ENCODE measurements at regions not wholly inside any gene's neighbourhood (a gene's known extent, or its start where the extent isn't known, plus 50 kb on each side); places are given as distances from the start of the nearest gene placed in this dataset.

GRCh38 chr21:39082656-39083376 lies 100.4 kb downstream of the PSMG1 start:
- Mint-ChIP-seq H3K9me3 (ENCODE audit: unreplicated experiment) (no peaks in the 10 kb centered on the region), H3K27ac (ENCODE audit: unreplicated experiment) (no peak overlapping the region), H3K4me1 (ENCODE audit: unreplicated experiment) (peaks cover 14% of the 10 kb centered on the region), H3K4me3 (ENCODE audit: unreplicated experiment) (no peak overlapping the region), H3K27me3 (ENCODE audit: unreplicated experiment) (peaks cover 6% of the 10 kb centered on the region), H3K36me3 (ENCODE audit: unreplicated experiment) (no peaks in the 10 kb centered on the region)
- DNase-seq (ENCODE audit: extremely low spot score, unreplicated experiment), result no peak
- TF ChIP-seq, protein P1, sequence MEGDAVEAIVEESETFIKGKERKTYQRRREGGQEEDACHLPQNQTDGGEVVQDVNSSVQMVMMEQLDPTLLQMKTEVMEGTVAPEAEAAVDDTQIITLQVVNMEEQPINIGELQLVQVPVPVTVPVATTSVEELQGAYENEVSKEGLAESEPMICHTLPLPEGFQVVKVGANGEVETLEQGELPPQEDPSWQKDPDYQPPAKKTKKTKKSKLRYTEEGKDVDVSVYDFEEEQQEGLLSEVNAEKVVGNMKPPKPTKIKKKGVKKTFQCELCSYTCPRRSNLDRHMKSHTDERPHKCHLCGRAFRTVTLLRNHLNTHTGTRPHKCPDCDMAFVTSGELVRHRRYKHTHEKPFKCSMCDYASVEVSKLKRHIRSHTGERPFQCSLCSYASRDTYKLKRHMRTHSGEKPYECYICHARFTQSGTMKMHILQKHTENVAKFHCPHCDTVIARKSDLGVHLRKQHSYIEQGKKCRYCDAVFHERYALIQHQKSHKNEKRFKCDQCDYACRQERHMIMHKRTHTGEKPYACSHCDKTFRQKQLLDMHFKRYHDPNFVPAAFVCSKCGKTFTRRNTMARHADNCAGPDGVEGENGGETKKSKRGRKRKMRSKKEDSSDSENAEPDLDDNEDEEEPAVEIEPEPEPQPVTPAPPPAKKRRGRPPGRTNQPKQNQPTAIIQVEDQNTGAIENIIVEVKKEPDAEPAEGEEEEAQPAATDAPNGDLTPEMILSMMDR (IDR thresholded peaks at IDR 0.05), result no peak

DNA sequence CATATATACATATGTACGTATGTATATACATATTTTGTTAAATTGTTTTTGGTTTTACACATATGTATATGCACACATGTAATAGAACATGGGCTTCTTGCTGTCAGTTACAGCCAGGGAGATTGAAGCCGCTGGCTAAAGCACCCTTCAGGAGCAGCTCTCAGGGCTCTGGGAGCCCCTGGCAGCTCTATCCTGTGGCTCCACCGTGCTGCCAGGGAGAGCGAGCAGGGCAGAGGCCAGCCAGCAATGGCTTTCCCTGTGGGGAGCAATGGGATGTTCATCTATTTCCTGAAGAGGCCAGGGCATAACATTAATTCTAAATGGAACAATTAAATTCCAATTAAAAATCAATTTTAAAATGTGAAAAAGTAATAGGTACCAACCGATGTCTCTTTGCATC lies 102.9 kb downstream of the PSMG1 start:
- peaks cover 6% of the 10 kb centered on the region for H3K27me3 Mint-ChIP-seq (ENCODE audit: unreplicated experiment)
- TF ChIP-seq, protein P1 (IDR thresholded peaks at IDR 0.05), result no peak
- no peak overlapping the region for H3K27ac Mint-ChIP-seq (ENCODE audit: unreplicated experiment)

DNA sequence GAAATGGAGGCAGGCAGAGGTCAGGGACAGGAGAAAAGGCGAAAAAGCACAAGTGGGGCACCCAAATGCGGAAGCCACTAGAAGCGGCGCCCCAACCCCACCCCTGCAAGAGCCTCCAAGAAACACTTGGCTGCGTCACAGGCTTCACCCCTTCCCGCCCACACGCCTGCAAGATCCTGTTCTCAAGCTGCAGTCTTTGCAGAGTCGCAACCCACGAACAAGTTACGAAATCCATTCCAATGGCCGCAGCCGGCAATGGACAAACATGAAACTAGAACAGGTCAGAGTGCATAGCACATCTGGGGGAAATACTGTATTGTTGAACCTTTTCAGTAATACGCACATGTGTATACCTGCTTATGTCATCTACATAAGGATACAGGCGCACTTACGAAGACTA lies 103.6 kb downstream of the PSMG1 start:
- H3K27me3 Mint-ChIP-seq (ENCODE audit: unreplicated experiment), result peaks cover 6% of the 10 kb centered on the region
- no peak overlapping the region for H3K4me3 Mint-ChIP-seq (ENCODE audit: unreplicated experiment)
- peaks cover 5% of the 10 kb centered on the region for H3K36me3 Mint-ChIP-seq (ENCODE audit: unreplicated experiment)
- H3K27ac Mint-ChIP-seq (ENCODE audit: unreplicated experiment), result no peak overlapping the region
- no peak for DNase-seq (ENCODE audit: extremely low spot score, unreplicated experiment)
- H3K9me3 Mint-ChIP-seq (ENCODE audit: unreplicated experiment), result peaks cover 4% of the 10 kb centered on the region
- TF ChIP-seq, protein P1 (IDR thresholded peaks at IDR 0.05), result no peak
- no peaks in the 10 kb centered on the region for H3K4me1 Mint-ChIP-seq (ENCODE audit: unreplicated experiment)

More for the DNA sequence above, 102.9 kb downstream of the PSMG1 start:
- Mint-ChIP-seq H3K4me3 (ENCODE audit: unreplicated experiment) (no peak overlapping the region), H3K36me3 (ENCODE audit: unreplicated experiment) (peaks cover 3% of the 10 kb centered on the region), H3K9me3 (ENCODE audit: unreplicated experiment) (peaks cover 4% of the 10 kb centered on the region), H3K4me1 (ENCODE audit: unreplicated experiment) (no peaks in the 10 kb centered on the region)
- DNase-seq (ENCODE audit: extremely low spot score, unreplicated experiment), result no peak

DNA sequence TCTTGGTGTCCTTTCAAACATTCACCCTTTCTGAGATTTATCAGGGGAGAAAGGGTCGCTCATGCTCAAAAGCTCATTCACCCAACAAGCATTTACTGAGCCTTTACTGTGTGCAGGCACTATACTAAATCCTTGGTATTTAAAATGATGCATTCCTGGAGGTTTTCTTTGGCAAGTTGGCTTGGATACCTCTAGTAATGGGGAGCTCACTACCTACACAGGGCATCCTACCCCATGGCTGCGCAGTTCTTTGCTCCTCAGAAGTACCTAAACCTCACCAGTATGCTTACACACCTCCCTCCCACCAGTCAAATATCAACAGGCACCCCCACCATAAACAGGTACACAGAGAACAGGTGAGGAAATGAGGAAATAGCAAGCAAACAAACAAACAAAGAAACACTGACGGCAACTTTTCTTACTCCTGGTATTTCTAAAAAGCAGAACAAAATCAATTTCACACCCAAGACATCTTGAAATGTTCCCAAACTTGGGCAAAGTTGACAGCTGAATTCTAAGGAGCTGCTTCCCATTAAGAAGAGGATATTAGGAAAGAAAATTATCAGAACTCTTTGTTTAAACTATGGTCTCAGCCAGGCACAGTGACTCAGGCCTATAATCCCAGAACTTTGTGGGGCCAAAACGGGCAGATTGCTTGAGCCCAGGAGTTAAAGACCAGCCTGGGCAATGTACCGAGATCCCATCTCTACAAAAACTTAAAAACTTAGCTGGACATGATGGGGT lies 104.8 kb downstream of the PSMG1 start:
- H3K27me3 Mint-ChIP-seq (ENCODE audit: unreplicated experiment), result peaks cover 6% of the 10 kb centered on the region
- H3K27ac Mint-ChIP-seq (ENCODE audit: unreplicated experiment), result no peak overlapping the region
- H3K9me3 Mint-ChIP-seq (ENCODE audit: unreplicated experiment), result peaks cover 4% of the 10 kb centered on the region
- no peak for DNase-seq (ENCODE audit: extremely low spot score, unreplicated experiment)
- peaks cover 5% of the 10 kb centered on the region for H3K36me3 Mint-ChIP-seq (ENCODE audit: unreplicated experiment)
- H3K4me1 Mint-ChIP-seq (ENCODE audit: unreplicated experiment), result peaks cover 7% of the 10 kb centered on the region
- H3K4me3 Mint-ChIP-seq (ENCODE audit: unreplicated experiment), result no peak overlapping the region
- TF ChIP-seq, protein P1 (IDR thresholded peaks at IDR 0.05), result no peak

- H3K27ac Mint-ChIP-seq (ENCODE audit: unreplicated experiment), result no peak overlapping the region
- peaks cover 11% of the 10 kb centered on the region for H3K4me1 Mint-ChIP-seq (ENCODE audit: unreplicated experiment)
These were observed 105.4 kb downstream of the PSMG1 start for GRCh38 chr21:39077876-39078275.

More at GRCh38 chr21:39077876-39078275, 105.4 kb downstream of the PSMG1 start:
- peaks cover 5% of the 10 kb centered on the region for H3K27me3 Mint-ChIP-seq (ENCODE audit: unreplicated experiment)
- peaks cover 4% of the 10 kb centered on the region for H3K9me3 Mint-ChIP-seq (ENCODE audit: unreplicated experiment)
- no peak overlapping the region for H3K4me3 Mint-ChIP-seq (ENCODE audit: unreplicated experiment)
- DNase-seq (ENCODE audit: extremely low spot score, unreplicated experiment), result no peak
- TF ChIP-seq, protein P1 (IDR thresholded peaks at IDR 0.05), result no peak
- peaks cover 5% of the 10 kb centered on the region for H3K36me3 Mint-ChIP-seq (ENCODE audit: unreplicated experiment)

All from osteocyte (in vitro differentiated cells).